ENCODE measurements at regions not wholly inside any gene's neighbourhood (a gene's known extent, or its start where the extent isn't known, plus 50 kb on each side); places are given as distances from the start of the nearest gene placed in this dataset.

GRCh38 chr3:72452745-72453144 lies 395.5 kb downstream of the SHQ1 start:
- H3K79me2 ChIP-seq (ENCODE audit: insufficient read depth, low read length) = no peaks in the 10 kb centered on the region
- peaks cover 49% of the 10 kb centered on the region for H3K27me3 Mint-ChIP-seq (ENCODE audit: low read depth)
- no peaks in the 10 kb centered on the region for H3K4me1 ChIP-seq (ENCODE audit: insufficient read depth, low read length)

More at GRCh38 chr3:72452745-72453144, 395.5 kb downstream of the SHQ1 start:
- no peaks in the 10 kb centered on the region for H3K36me3 Mint-ChIP-seq (ENCODE audit: insufficient read depth in 1 of 3, low read depth in 3 of 3)
- Histone ChIP-seq H2BK12ac (ENCODE audit: insufficient read length, low read depth, low read length) (no peak overlapping the region), H3K27ac (ENCODE audit: insufficient read length, low read depth, low read length) (no peak overlapping the region), H3K18ac (ENCODE audit: insufficient read length, low read depth, low read length) (no peak overlapping the region), H4K20me1 (ENCODE audit: control insufficient read depth, insufficient read depth, insufficient read length) (no peaks in the 10 kb centered on the region), H2AK5ac (ENCODE audit: insufficient read length, low read length) (no peak overlapping the region), H2BK15ac (ENCODE audit: low read depth, low read length) (no peak overlapping the region), H4K8ac (replicated peaks; ENCODE audit: insufficient read length, low read depth, low read length) (no peak overlapping the region), H3K9ac (ENCODE audit: extremely low read depth, insufficient read length, low read length) (no peak overlapping the region), H3K9me3 (ENCODE audit: control insufficient read depth, low read depth, low read length) (no peaks in the 10 kb centered on the region), H4K5ac (ENCODE audit: insufficient read length, low read depth, low read length) (no peak overlapping the region), H2BK120ac (ENCODE audit: low read depth, low read length, poor library complexity, severe bottlenecking) (no peak overlapping the region), H2BK20ac (ENCODE audit: low read depth, low read length, poor library complexity, severe bottlenecking) (no peak overlapping the region), H3K4ac (ENCODE audit: low read depth, low read length) (no peak overlapping the region), H3K23me2 (ENCODE audit: insufficient read length, low read depth, low read length, poor library complexity, severe bottlenecking) (no peaks in the 10 kb centered on the region), H3K4me2 (ENCODE audit: insufficient read depth, insufficient read length, low read length) (no peak overlapping the region), H2AFZ (ENCODE audit: low read length) (no peak overlapping the region), H3K56ac (ENCODE audit: insufficient read length, low read depth, low read length) (no peak overlapping the region), H3K27me3 (ENCODE audit: insufficient read depth, low read length) (no peaks in the 10 kb centered on the region), H3K23ac (ENCODE audit: insufficient read length, low read depth, low read length) (no peak overlapping the region), H3T11ph (ENCODE audit: low read length) (no peak overlapping the region), H4K91ac (ENCODE audit: insufficient read length, low read depth, low read length) (no peak overlapping the region), H3K14ac (ENCODE audit: insufficient read depth, low read length) (no peak overlapping the region), H3K79me1 (ENCODE audit: insufficient read depth, low read depth, low read length, poor library complexity, severe bottlenecking) (no peaks in the 10 kb centered on the region), H2BK5ac (ENCODE audit: insufficient read length, low read length) (no peak overlapping the region)
- H3K9me3 Mint-ChIP-seq = no peaks in the 10 kb centered on the region; a peak in 2 of 5 replicates
- H3K4me3 Mint-ChIP-seq = no peak overlapping the region
- TF ChIP-seq CTCF (conservative IDR thresholded peaks at IDR 0.05) = no peak
- no peak overlapping the region for H3K27ac Mint-ChIP-seq
- DNase-seq = no peak
- WGBS (ENCODE audit: extremely low coverage, insufficient read length, low lambda C conversion rate) = no CpG with 5 or more reads among the region's 5 CpGs
- H3K4me1 Mint-ChIP-seq = peaks cover 12 to 17% of the 10 kb centered on the region in 2 experiments

Measured in H9 (cell line).